ENCODE measurements at regions not wholly inside any gene's neighbourhood (a gene's known extent, or its start where the extent isn't known, plus 50 kb on each side); places are given as distances from the start of the nearest gene placed in this dataset.

DNA sequence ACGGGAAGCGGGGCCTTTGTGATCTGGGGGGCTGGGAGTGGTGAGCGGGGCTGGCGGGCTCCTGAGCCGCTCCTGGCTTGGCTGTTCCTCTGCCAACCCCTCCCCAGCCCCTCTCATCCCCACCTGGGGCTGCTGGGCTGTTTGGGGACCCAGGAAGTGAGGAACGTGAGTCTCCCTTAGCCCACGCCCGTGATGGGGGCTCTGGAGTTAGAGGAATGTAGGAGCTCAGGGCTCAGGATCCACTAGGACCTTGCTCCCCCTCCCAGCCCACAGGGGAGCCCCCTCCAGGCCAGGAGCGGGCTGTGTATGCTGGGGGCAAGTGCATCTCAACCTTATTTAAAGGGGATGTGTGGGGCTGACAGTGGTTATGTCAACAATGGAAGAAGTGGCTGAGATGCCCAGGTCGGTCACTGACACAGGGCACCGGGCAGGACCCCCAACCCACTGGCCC lies 134.1 kb downstream of the URI1 start (continued):
- no peak for TF ChIP-seq RNF2 (IDR thresholded peaks at IDR 0.05; ENCODE audit: borderline replicate concordance, low read depth, low read length, missing control alignments, poor library complexity, severe bottlenecking)
- TF ChIP-seq, protein P1, sequence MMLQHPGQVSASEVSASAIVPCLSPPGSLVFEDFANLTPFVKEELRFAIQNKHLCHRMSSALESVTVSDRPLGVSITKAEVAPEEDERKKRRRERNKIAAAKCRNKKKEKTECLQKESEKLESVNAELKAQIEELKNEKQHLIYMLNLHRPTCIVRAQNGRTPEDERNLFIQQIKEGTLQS (IDR thresholded peaks at IDR 0.05; ENCODE audit: insufficient read depth, low read depth, low read length) = no peak
- TF ChIP-seq JUN (IDR thresholded peaks at IDR 0.05; ENCODE audit: low read depth, low read length) = no peak
- TF ChIP-seq HDAC2 (IDR thresholded peaks at IDR 0.05; ENCODE audit: borderline replicate concordance in 1 of 2, low read depth in 2 of 2, low read length in 2 of 2) = no peak
- TF ChIP-seq POLR2AphosphoS5 (IDR thresholded peaks at IDR 0.05; ENCODE audit: low read depth, low read length) = no peak

Data from H1 (cell line).